Activated naive CD8-positive, alpha-beta T cell treated with anti-CD3 and anti-CD28 coated beads, Interleukin-2, amount 50 U/mL, for 16 hours (primary cell): ENCODE measurements at regions not wholly inside any gene's neighbourhood (a gene's known extent, or its start where the extent isn't known, plus 50 kb on each side); places are given as distances from the start of the nearest gene placed in this dataset.

Experiments used
- DNase-seq: peaks from one replicate; pipeline ENCODE4 v3.0.0-alpha.2; 2020; ENCODE audit warnings: low read depth, low spot score

- DNase-seq, result no peak
Observed at GRCh38 chr21:24255591-24255990, 1351.7 kb downstream of the MRPL39 start.

DNA sequence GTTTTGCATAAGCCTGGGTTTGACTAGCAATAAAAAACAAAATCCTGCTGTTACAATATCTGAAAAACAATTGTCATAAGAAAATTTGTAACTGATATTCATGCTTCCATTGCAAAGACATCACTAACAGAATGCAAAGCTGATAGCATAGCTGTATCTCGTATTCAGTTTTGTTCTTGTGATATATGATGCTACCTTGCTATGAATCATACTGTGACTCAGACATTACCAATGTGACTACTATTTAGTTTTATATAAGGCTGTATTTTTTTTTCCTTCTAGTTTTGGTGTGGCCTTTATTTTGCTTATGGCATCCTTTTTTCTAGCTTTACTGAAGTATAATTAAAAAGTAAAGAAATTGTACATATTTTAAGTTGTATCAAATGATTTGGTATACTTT lies 1381.8 kb downstream of the MRPL39 start:
- no peak for DNase-seq

GRCh38 chr21:24224422-24224821 lies 1382.9 kb downstream of the MRPL39 start:
- DNase-seq, result no peak

- DNase-seq, result no peak
Observed at GRCh38 chr21:24223624-24224023, 1383.7 kb downstream of the MRPL39 start.

- no peak for DNase-seq
Observed at GRCh38 chr21:24222676-24223075, 1384.6 kb downstream of the MRPL39 start.

DNA sequence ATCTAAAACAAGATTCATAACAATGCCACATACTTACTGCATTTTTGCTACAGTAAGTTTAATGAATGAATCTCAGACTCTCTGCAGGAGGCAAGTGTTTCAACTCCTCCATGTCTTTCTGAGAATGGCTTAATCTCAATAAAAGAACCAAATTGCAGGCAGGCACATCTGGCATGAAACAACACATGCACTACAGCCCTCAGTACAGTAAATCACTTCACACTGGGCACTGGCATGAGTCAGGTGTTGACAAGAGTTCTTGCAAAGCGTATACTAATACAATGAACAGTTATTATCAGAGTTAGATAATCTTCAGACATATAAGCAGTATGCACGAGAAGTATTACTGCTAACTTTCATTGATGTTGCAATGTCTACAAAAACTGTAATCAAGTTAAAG lies 1386.8 kb downstream of the MRPL39 start:
- no peak for DNase-seq

DNA sequence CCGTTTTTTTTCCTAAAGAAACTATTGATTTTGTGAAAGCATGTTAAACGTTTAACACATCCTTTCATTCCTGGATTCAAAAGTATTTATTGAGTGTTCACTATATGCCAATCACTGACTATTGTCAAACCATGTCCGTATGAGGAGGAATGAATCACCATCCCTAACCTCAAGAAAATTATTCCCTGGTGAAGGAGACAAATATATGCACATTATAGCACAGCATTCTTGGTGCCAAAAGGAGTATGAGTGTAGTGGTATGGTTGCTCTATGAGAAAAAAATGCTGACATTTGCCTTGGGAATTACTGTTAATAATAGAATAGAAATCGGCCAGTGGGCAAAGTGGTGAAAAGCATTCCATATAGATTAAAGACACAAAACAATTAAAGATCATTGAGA lies 1390.1 kb downstream of the MRPL39 start:
- no peak for DNase-seq

DNA sequence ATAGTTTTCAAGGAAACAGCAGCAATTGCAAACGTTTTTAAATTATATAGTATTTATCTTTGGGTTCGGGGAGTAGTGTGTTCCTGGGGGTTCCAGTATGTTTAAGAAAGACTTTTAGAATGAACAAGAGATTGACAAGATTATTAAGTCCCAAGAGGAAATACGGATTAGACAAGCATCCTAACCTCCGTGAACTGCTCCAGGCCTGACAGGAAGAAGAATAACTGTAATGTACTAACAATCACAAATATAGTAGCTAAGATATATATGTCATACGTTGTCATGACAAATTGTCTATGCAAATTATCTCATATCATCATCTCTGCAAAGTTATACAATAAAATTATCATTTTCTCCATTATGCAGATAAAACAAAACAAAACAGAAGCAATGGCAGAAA lies 1397.2 kb downstream of the MRPL39 start:
- no peak for DNase-seq

- DNase-seq, result no peak
Observed at GRCh38 chr21:24208562-24209260, 1398.6 kb downstream of the MRPL39 start.

DNA sequence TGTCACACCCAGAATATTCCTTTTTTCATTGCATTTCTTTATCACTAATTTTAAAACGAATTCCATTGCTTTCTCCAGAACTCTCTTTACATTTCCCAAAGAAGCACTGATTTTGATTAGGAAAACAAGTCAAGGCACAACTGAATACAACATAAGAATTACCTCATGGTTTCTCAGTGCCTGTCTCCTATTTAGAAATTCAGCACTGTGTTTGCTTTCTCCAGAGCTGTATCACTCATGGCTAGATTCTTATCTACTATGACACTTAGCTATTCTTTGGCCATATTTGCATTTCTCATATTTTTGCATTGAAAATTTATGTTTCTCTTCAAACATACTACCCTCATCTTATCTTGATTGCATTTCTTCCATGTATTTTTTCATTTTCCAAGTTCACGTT lies 1402.0 kb downstream of the MRPL39 start:
- DNase-seq, result no peak

- no peak for DNase-seq
Observed at GRCh38 chr21:24204641-24205040, 1402.6 kb downstream of the MRPL39 start.

GRCh38 chr21:24200052-24200451 lies 1407.2 kb downstream of the MRPL39 start:
- no peak for DNase-seq

GRCh38 chr21:24197923-24198322 lies 1409.4 kb downstream of the MRPL39 start:
- DNase-seq, result no peak

DNA sequence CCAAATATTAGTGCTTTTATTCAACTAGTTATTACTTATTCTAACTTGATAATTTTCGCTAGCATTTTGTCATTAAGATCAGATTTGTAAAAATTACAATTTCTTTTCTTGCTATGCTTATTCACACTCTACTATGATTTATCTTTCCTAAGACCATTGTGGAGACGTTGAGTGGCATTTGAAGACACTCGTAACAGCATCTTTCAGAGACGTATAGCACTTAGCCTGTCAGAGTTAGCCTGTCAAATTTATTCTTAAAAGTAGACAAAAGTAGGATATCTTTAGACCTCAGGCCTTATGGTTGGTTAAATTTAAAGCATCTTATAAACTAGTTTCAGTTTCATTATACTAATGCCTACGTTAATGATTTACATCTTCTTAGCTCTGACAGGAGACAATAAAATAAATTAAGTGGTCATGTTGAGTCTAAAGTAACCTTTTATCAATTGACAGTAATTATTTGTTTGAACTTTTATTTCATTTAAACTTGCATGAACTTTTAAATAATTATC lies 1410.1 kb downstream of the MRPL39 start:
- no peak for DNase-seq

DNA sequence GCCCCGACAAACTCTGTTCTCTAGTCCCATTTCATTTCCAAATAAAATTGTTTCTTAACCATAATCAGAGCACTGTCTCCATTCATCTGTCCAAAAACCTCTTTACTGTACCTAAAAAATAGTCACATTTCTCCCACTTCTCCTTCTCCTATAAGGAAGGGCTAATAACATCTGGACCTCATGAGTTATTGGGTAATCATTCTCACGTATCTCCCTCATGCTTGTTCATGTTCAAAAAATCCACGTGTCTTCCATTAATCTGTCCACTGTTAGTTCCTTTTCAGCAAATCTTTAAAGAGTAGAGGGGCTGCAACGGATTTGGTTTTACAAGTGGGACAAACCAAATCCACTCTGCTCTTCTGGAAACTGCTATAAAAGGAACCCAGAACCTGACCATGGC lies 1418.8 kb downstream of the MRPL39 start:
- DNase-seq, result no peak

DNA sequence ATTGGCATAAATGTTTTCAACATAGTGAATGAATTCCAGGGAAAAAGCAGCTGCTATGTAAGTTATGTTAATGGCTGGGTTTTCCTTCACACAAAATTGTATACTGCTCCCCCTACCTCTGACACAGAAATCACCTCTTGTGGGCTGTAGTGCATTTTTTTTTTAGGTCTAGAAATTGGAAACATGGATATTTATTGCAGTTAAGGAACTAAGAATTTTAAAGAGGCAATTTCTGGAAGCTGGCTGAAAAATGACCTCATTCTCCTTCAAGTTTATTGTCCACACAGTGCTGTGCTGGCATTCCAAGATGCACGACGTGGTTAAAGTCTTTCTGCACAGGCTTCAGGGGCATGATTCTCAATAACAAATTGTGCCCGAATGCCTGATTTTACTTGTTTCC lies 1424.2 kb downstream of the MRPL39 start:
- DNase-seq, result no peak

DNA sequence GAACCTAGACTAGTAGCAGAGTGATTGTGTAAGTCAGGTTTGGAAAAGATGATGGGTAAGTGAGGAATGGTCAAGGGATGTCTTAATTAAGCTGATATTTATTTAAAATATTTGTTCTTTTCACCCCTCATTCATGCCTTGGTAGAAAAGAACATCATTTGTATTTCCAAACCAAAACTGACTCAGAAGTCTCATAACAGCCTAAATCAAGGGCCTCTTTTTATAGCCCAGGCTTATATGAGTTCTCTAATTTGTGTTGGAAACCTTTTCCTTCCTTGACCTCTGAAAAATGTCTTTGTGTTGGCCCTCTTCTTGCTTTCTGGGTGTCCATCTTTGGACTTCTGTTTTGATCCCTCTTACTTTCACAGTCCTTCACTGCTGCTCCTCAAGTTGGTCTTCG lies 1428.2 kb downstream of the MRPL39 start:
- no peak for DNase-seq

GRCh38 chr21:24175106-24175505 lies 1432.2 kb downstream of the MRPL39 start:
- DNase-seq, result no peak

DNA sequence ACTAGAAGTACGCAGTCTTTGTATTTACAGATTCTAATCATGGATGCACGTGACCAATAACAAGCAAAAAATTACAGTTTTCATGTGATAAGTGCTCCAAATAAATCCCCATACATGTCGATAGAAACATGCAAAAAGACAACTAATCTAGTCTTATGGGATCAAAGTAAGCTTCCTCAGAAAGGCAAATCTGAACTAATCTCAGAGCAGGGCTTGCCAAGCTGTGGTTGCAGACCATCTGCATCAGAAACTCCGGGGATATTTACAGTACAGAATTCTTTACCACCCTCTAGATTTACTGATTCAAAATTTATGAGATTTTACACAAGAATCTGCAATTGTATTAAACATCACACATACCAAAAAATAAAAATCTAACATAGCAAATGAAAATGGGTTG lies 1435.5 kb downstream of the MRPL39 start:
- DNase-seq, result no peak

DNA sequence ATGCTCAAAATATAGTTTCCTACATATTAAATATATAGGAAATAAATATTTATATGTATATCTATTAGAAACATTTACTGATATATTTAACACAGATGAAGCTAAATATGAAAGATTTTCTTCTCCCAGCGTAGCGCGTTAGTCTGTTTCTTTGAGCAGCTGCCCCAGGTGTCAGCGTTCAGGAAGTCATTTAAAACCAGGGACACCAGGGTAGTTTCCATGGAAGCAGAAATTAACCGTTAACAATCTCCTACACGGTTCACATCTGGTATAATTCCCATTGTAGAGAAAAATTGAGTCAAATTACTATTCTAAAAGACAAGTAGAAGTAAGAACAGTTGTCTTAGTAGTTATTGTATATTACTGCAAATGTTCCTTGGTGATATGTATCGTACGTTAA lies 1443.7 kb downstream of the MRPL39 start:
- no peak for DNase-seq

DNA sequence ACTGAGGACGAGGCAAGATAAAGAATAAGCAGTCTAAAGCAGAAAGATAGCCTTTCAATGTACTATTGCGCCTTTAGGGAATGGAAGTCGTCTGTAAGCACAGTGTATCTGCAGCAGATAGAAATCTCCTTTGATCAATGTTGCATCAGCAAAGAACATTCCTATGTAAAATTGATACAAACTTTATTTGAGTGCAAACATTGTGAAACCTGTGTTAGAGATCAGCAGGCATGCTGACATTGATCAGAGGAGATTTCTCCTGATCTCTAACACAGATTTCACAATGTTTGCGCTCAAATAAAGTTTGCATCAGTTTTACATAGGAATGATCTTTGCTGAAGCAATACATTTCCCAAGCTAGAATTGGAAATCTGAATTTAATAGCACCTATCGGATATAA lies 1446.8 kb downstream of the MRPL39 start:
- DNase-seq, result no peak

DNA sequence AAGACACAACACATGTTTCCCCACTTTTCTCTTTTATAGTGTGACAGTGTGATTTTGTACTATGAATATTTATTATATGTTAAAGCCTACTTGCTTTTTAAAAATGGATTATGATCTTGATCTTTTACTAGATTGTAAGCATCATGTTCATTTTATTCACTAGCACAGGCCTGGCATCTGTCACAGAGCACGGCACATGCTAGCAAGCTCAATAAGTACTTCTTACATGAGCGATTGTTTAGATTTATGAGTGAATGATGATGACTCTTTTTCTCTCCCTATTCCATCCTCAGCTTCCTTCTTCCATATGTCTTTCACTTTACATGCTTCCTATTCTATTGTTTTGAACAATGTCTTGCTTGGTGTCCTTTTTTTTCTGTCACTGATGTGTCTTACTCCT lies 1454.1 kb downstream of the MRPL39 start:
- no peak for DNase-seq

DNA sequence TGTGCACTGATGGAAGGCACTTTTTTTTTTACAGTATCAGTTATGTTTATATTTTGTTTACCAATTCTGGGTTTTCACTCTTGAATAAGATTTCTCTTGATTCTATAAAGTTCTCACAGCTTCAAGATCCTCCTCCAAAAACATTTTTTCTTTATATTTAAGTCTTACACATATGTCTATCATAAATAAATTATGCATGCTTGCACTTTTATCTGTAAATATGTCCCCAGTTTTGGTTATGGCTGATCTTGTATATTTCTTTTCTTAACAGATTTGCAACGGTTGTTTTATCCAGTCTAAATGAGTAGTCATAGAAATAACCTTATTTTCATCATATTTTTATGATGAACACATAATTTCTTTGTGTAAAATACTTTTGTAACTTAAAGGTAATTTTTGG lies 1456.5 kb downstream of the MRPL39 start:
- DNase-seq, result no peak

DNA sequence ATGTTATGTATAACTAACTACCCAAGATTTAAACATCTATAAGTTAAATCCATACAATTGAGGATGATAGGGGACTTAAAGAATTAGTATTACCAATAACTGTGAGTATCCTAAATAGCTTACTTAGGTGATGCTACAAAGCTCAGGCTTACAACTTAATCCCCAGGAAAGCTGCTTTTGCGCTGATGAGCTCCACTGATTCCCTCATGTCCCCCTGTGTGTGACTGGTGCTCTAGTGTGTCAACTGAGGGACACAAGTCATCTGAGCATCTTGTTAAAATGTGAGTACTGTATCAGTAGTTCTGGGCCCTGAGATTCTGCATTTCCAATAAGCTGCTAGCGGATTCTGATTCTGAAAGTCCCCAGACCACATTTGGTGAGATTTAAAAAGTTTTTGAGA lies 1458.8 kb downstream of the MRPL39 start:
- no peak for DNase-seq
